SK-N-SH (cell line): ENCODE measurements at regions not wholly inside any gene's neighbourhood (a gene's known extent, or its start where the extent isn't known, plus 50 kb on each side); places are given as distances from the start of the nearest gene placed in this dataset.
A peak's percentile ranks its signal among the peaks of the same experiment; 100 is the strongest.

Experiments used
- CTCF ChIP-seq: fragments of 200-600 bp; sonication (generic); IDR thresholded peaks from 2 replicates; pipeline ENCODE4 v1.6.1; 2017; ENCODE audit warnings: antibody characterized with exemption, mild to moderate bottlenecking, moderate library complexity
- POLR2AphosphoS5 ChIP-seq: IDR thresholded peaks from 2 replicates; pipeline ENCODE4 v1.6.1; 2012; ENCODE audit warnings: low read depth, low read length
- SMC3 ChIP-seq: IDR thresholded peaks from 2 replicates; pipeline ENCODE4 v1.6.1; 2012; ENCODE audit warnings: low read depth, low read length, improper control_type of control experiment
- TAF1 ChIP-seq: IDR thresholded peaks from 2 replicates; pipeline ENCODE4 v1.6.1; 2012; ENCODE audit warnings: low read depth, mild to moderate bottlenecking, low read length, moderate library complexity, borderline replicate concordance
- USF2 ChIP-seq: fragments of 150-350 bp; IDR thresholded peaks from 2 replicates; pipeline ENCODE4 v1.6.1; 2017; ENCODE audit warnings: antibody characterized with exemption, low read length, low read depth, borderline replicate concordance
- TF ChIP-seq, protein P1 (sequence below): IDR thresholded peaks from 2 replicates; pipeline ENCODE4; 2012

- TF ChIP-seq TAF1 (no peak), SMC3 (no peak), POLR2AphosphoS5 (no peak), CTCF (no peak), USF2 (no peak)
- TF ChIP-seq, protein P1, sequence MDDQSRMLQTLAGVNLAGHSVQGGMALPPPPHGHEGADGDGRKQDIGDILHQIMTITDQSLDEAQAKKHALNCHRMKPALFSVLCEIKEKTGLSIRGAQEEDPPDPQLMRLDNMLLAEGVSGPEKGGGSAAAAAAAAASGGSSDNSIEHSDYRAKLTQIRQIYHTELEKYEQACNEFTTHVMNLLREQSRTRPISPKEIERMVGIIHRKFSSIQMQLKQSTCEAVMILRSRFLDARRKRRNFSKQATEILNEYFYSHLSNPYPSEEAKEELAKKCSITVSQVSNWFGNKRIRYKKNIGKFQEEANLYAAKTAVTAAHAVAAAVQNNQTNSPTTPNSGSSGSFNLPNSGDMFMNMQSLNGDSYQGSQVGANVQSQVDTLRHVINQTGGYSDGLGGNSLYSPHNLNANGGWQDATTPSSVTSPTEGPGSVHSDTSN, result peak; percentile 56
These were observed 98.3 kb downstream of the SOD2 start for GRCh38 chr6:159594750-159595117.
